Lower lobe of right lung (tissue), 2 donors: ENCODE measurements at regions not wholly inside any gene's neighbourhood (a gene's known extent, or its start where the extent isn't known, plus 50 kb on each side); places are given as distances from the start of the nearest gene placed in this dataset.

ENCODE experiments used
- ATAC-seq, 2 donors: fragments of 200-7000 bp; cut with Tn5 transposase; one replicate each; pipeline ENCODE4 v1.9.1; 2020 to 2022; ENCODE audit warnings: mild to moderate bottlenecking in 2 of 2, moderate library complexity in 2 of 2
- DNase-seq: peaks from one replicate; pipeline ENCODE4 v3.0.0-alpha.2; 2020
- H3K27ac ChIP-seq: fragments of 200-600 bp; one replicate; pipeline ENCODE4 v1.8.0; 2022
- H3K27me3 ChIP-seq: fragments of 200-600 bp; one replicate; pipeline ENCODE4 v1.8.0; 2022; ENCODE audit warnings: low read depth
- H3K36me3 ChIP-seq: fragments of 200-600 bp; one replicate; pipeline ENCODE4 v1.8.0; 2022; ENCODE audit warnings: mild to moderate bottlenecking
- H3K4me1 ChIP-seq: fragments of 200-600 bp; one replicate; pipeline ENCODE4 v1.8.0; 2022
- H3K4me3 ChIP-seq: fragments of 200-600 bp; one replicate; pipeline ENCODE4 v1.8.0; 2022; ENCODE audit warnings: mild to moderate bottlenecking
- H3K9me3 ChIP-seq: fragments of 200-600 bp; one replicate; pipeline ENCODE4 v1.8.0; 2022
- CTCF ChIP-seq: fragments of 200-600 bp; IDR thresholded peaks from one replicate; pipeline ENCODE4 v1.8.0; 2022; ENCODE audit warnings: antibody characterized with exemption, mild to moderate bottlenecking
- intact Hi-C: fragments of 100-400 bp; cut with DNase I; formaldehyde crosslinking; loops from one replicate; pipeline ENCODE4 v1.11.0; 2022
- donor health status: DM: no; HTN: yes; CAD: no; lungs with severe emphysema.

DNA sequence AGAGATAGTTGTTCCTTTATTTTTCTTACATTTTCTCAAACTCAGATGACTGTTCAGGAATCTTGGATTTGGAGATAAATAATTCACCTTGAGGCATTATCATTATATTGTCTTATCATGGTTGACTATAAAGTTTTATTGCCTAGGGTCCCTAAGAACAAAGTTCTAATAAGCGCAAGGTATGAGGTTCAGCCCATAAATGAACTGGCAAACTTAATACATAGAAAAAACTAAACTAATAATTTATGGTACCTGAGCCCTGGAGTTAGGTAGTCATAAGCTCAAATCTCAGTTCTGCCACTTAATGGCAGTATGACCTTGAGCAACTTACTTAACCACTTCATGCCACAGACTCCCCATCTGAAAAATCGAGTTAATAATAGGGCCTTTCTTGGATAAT is 334.0 kb upstream of the PBX1 start:
- TF ChIP-seq CTCF: no peak
- Histone ChIP-seq H3K27ac (no peak overlapping the region), H3K9me3 (peaks cover 3% of the 10 kb centered on the region), H3K27me3 (no peaks in the 10 kb centered on the region), H3K36me3 (no peaks in the 10 kb centered on the region), H3K4me3 (no peak overlapping the region), H3K4me1 (no peaks in the 10 kb centered on the region)
- ATAC-seq (no peak), DNase-seq (no peak)
- intact Hi-C loops: no loop called here

DNA sequence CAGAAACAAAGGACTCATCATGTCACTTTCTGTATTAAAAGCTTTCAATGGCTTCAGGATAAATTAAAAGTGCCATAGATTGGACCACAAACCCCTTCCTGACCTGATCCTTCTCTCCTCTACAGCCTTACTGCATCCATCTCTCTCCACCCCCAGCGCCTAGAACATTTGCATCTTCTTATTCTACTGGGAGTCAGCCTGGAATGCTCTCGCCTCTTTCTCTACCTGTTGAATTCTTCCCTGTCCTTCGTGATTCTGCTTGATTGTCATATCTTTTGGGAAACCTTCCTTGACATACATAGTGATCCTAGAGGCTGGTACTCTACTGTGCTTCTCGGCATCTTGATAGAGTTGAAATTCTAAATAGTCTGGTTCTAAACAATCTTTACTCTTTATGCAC is 332.0 kb upstream of the PBX1 start:
- H3K36me3 ChIP-seq: no peaks in the 10 kb centered on the region
- DNase-seq (no peak), ATAC-seq (no peak)
- H3K27me3 ChIP-seq: no peaks in the 10 kb centered on the region
- H3K9me3 ChIP-seq: no peaks in the 10 kb centered on the region
- intact Hi-C loops: no loop called here
- no peak for TF ChIP-seq CTCF
- H3K27ac ChIP-seq: no peak overlapping the region
- H3K4me3 ChIP-seq: no peak overlapping the region
- H3K4me1 ChIP-seq: no peaks in the 10 kb centered on the region

DNA sequence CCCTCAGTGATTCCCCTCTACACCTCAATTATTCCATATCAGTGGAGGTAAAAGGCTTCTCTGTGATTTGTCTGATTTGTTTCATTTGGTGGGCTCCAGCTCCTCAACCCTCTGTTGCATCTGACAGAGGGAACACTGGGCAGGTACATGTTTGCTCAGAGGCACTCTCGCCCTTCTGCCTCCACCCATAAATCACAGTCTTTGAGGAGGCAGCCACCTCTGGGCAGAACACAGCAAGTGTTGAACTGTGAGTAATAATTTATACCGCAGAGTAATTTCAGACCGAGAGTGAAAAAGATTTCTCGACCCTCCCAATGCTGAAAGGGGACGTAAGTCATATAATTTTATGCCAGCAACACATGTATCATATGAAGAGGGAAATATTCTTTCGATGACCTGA is 330.1 kb upstream of the PBX1 start:
- intact Hi-C loops: no loop called here
- H3K27ac ChIP-seq: no peak overlapping the region
- TF ChIP-seq CTCF: no peak
- H3K4me3 ChIP-seq: no peak overlapping the region
- H3K27me3 ChIP-seq: no peaks in the 10 kb centered on the region
- no peaks in the 10 kb centered on the region for H3K9me3 ChIP-seq
- no peaks in the 10 kb centered on the region for H3K36me3 ChIP-seq
- no peak for DNase-seq
- no peak for ATAC-seq
- no peaks in the 10 kb centered on the region for H3K4me1 ChIP-seq

DNA sequence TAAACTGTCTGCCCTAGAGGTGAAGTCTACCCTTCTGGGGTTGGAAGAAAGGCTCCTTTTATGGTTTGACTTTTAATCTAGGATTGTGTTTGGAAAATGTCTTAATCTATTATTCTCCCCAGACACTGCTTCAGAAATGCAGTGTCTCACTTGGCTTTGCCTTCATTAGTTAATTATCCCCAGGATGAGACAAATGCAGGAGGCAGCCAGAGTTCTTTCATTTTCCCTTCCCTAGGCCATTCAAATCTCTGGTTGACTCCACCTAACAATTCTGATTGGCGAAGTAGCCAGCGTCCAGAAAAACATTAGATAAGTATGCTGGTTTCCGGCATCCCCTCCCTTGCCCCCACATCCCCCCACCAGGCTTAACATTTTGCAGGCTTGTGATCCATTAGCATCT is 325.8 kb upstream of the PBX1 start:
- no peak for TF ChIP-seq CTCF
- Histone ChIP-seq H3K9me3 (no peaks in the 10 kb centered on the region), H3K27me3 (no peaks in the 10 kb centered on the region), H3K4me3 (no peak overlapping the region), H3K36me3 (no peaks in the 10 kb centered on the region), H3K27ac (no peak overlapping the region), H3K4me1 (no peaks in the 10 kb centered on the region)
- intact Hi-C loops: no loop called here
- no peak for ATAC-seq
- DNase-seq: no peak

DNA sequence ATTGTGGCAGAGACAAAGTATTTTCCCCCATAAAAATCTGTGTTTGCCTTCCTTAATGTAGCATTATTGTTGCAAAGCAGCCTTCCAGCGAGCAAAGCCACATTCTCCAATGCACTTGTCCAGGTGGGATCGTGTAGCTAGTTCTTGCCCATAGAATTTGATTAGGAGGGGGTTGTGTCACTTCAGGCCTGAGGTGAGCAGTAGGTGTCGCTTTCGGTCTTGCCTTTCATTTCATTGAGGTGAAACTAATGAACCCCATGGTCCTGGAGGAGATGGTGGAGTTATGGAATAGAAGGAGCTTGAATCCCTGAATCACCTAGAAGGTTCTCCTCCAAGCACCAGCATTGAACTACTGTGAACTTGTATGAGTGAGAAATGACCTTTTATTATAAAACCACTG is 318.9 kb upstream of the PBX1 start:
- H3K9me3 ChIP-seq: no peaks in the 10 kb centered on the region
- no peaks in the 10 kb centered on the region for H3K27me3 ChIP-seq
- intact Hi-C loops: no loop called here

More for the DNA sequence above, 318.9 kb upstream of the PBX1 start:
- H3K36me3 ChIP-seq: no peaks in the 10 kb centered on the region
- ATAC-seq (no peak), DNase-seq (no peak)
- no peak overlapping the region for H3K27ac ChIP-seq
- peak; percentile 8 for TF ChIP-seq CTCF
- H3K4me1 ChIP-seq: no peaks in the 10 kb centered on the region
- H3K4me3 ChIP-seq: no peak overlapping the region
